ENCODE measurements at regions not wholly inside any gene's neighbourhood (a gene's known extent, or its start where the extent isn't known, plus 50 kb on each side); places are given as distances from the start of the nearest gene placed in this dataset.

DNA sequence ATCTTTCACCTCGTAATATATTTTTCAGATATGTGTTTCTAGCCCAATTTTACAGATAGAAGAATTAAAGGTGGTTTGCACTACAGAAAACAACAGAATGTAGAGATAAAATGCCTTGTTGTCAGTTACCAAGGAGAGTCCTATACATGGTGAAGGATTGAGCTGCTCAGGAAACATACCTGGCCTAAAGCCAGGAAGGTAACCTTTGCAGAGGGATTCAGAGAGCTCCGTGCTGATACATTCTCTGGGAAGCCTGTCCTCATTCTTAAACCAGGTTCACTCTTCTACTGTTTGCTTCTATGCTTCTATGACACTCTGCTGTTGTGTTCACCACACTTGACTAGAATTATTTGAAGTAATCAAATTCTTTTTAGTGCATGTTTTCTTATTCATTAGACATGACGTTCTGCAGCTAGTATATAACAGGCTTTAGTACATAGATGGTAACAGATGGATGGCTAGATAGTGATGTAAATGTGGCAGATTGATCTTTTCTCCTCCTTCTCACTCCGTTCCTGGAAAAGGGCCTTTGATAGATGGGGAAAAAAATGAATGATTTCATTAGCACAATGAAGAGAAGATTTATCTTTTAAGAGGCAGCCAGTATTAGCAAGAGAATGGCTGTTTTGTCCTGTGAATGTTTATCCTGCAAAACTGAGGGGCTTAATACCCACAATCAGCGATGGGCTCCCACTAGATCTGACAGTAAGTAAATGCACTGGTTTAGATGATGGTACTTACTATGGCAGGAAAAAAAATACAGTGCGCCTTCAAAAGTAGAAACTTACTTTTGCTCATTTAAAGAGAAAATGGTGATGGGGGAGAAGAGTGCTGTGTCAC lies 589.6 kb upstream of the FAM98A start:
- TF ChIP-seq POLR2AphosphoS5 (IDR thresholded peaks at IDR 0.05) (no peak), POLR2A (IDR thresholded peaks at IDR 0.05) (no peak)
- TF ChIP-seq, protein P1, sequence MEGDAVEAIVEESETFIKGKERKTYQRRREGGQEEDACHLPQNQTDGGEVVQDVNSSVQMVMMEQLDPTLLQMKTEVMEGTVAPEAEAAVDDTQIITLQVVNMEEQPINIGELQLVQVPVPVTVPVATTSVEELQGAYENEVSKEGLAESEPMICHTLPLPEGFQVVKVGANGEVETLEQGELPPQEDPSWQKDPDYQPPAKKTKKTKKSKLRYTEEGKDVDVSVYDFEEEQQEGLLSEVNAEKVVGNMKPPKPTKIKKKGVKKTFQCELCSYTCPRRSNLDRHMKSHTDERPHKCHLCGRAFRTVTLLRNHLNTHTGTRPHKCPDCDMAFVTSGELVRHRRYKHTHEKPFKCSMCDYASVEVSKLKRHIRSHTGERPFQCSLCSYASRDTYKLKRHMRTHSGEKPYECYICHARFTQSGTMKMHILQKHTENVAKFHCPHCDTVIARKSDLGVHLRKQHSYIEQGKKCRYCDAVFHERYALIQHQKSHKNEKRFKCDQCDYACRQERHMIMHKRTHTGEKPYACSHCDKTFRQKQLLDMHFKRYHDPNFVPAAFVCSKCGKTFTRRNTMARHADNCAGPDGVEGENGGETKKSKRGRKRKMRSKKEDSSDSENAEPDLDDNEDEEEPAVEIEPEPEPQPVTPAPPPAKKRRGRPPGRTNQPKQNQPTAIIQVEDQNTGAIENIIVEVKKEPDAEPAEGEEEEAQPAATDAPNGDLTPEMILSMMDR (IDR thresholded peaks at IDR 0.05), result no peak
